ENCODE measurements at regions not wholly inside any gene's neighbourhood (a gene's known extent, or its start where the extent isn't known, plus 50 kb on each side); places are given as distances from the start of the nearest gene placed in this dataset.

- TF ChIP-seq EZH2 (IDR thresholded peaks at IDR 0.05; ENCODE audit: borderline replicate concordance, low read depth, low read length, severe bottlenecking), result no peak
- TF ChIP-seq CTCF (IDR thresholded peaks at IDR 0.05; ENCODE audit: extremely low read depth in 1 of 2, insufficient read depth in 1 of 2, low read depth in 1 of 2, low read length in 2 of 2), result no peak
- no peak for TF ChIP-seq POLR2AphosphoS5 (IDR thresholded peaks at IDR 0.05; ENCODE audit: insufficient read depth, low read depth, low read length)
- no peak for TF ChIP-seq MAX (IDR thresholded peaks at IDR 0.05; ENCODE audit: insufficient read depth, insufficient read length)
- no peak for TF ChIP-seq POLR2A (IDR thresholded peaks at IDR 0.05; ENCODE audit: low read depth, low read length)
- no peak for TF ChIP-seq MYC (IDR thresholded peaks at IDR 0.05; ENCODE audit: low read depth, low read length)
- no peak for TF ChIP-seq JUN (IDR thresholded peaks at IDR 0.05; ENCODE audit: borderline replicate concordance, insufficient read depth, insufficient read length, low read depth)
Observed at GRCh38 chr12:21993438-21993981, 52.3 kb upstream of the ABCC9 start.

Data from endothelial cell of umbilical vein (primary cell).